NCI-H1417 (cell line): ENCODE measurements at regions not wholly inside any gene's neighbourhood (a gene's known extent, or its start where the extent isn't known, plus 50 kb on each side); places are given as distances from the start of the nearest gene placed in this dataset.
"Not testable (repeated sequence)": the region's sequence is repeated elsewhere in the genome, so short reads cannot be mapped to it uniquely, and the experiment has no call there.

Source experiments
- DNase-seq, 3 experiments: peaks; one replicate each; lab custom pipeline; 2025; lab: John Stamatoyannopoulos, UW

DNA sequence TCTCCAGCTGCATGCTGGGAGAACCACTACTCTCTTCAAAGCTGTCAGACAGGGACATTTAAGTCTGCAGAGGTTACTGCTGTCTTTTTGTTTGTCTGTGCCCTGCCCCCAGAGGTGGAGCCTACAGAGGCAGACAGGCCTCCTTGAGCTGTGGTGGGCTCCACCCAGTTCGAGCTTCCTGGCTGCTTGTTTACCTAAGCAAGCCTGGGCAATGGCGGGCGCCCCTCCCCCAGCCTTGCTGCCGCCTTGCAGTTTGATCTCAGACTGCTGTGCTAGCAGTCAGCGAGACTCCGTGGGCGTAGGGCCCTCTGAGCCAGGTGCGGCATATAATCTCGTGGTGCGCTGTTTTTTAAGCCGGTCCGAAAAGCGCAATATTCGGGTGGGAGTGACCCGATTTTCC lies 215.0 kb downstream of the STIM2 start:
- DNase-seq: not testable (repeated sequence)

DNA sequence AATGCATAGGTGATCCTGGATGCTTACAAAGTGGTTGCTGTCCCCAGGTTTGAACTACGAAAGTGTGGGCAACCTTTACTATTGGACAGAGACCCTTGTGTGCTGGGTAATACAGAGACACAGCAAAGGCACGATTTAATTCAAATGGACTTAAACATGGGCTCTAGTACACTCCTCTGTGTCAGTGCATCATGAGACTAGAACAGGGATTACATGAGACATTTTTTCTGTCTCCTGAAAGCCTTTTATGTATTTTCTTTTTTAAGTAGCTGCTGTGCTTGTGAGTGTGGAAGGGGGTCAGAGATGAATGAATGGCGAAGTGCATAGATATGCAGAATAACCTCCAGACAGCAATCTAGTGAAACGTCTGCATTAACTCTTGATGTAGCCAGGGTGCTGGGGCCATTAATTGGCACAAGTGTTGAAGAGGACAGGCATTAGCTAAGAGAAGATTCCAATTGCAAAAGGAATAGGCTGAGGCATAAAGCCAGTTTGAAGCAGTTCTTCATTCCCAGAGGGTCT lies 218.4 kb downstream of the STIM2 start:
- no peak for DNase-seq

DNA sequence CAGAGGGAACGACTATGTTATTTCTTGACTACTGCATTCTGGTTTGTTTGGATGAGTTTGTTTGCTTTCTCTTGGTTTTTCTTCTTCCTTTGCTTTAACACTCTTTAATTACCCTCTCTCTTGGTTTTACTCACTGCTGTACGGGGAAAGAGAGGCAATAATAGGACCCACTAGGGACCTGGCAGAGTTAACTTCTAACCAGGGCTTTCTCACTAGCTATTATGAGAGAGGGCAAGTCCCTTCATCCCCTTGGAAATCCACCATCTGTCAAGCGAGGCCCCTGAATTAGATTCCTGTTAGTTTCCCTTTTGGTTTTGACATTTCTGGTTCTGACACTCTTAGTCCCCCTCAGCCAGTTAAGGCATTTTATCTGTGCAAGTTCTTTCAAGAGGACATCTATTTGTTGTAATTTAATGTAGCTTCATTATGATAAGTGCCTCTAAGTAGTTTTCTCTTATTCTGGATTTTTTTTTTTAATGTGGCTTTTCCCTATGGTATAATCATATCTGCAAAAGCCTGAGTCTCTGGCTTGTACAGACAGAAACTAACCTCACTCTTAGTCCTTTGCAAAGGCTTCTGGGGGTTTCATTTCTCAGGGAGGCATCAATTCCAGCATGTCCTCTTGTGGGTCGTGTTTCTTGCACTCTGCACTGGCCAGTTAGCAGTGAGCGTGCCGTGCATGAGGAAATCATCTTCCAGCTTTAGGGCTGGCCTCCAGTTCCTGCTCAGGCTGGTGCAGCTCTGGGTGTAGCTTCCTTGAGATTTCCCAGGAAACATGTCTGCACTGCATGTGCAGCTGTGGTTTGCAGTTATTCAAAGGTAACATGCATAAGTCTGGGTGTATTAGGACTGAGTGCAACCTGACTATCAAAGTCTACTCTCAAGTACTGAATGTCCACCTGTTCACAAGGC lies 221.3 kb downstream of the STIM2 start:
- DNase-seq: no peak

DNA sequence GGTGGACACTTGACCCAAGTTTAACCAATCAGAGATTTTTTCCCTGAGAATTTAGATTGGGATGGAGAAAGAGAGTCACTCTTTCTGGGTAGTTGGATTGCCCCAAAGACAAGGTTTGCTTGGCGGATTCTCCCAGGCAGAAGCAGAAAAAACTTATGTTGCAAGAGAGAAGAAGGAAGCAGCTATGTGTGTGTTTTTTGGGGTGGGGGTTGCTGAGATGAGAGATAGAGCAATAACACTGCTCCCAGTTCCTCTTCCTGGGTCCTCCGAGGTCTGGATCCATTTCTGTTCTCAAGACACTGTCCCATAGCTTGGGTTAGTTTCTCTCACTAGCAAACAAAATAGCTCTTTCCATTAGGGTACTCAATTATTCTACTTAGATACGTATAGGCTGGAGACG lies 222.1 kb downstream of the STIM2 start:
- DNase-seq: no peak

DNA sequence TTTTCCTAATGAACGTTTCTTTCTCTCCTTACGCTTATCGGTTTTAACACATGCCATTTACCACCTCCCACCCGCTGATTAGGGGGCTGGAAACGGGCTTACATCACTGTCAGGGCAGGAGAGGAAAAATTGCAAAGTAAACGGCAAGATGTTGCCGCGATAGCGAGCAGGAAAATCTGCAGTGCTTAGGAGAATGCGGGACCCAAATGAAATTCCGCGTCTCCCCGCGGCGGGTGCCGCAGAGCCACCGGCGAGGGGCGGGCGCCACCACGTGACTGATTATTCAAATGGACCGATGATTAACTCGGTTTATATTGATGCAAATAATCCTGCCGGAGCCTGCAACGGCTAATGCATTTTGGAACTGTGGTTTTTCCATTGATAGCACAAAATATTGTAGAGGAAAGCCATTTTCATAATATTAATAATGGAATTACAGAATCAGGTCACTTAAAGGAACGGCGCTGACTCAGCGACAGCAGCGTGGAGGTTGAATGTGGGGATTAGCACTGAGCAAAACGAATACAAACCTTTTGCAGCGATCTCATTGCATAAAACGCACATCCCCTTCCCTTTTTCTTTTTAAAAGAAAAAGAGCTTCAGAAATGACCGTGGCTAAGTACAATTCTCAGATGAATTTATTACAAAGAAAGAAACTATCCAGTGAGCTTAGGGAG lies 224.2 kb downstream of the STIM2 start:
- DNase-seq: peak in 2 of 3 experiments; percentile 69 to 78

DNA sequence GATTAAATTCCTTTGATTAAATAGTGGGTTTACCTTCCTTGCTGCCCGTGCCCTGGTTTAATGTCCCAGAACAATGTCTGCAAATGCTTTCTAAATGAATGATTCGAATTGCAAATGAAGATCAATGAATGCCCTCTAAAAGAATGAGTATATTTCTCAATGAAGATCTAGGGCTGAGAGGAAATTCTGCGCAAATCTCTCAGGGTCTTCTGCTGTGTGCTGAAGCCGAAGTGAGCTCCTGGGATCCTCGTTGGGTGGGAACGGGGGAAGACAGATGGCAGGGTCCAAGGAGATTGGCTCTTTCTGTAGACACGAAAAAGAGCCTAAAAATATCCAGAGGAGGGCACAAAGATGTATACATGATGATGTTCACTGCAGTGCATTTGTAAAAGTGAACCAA lies 224.8 kb downstream of the STIM2 start:
- DNase-seq: no peak

DNA sequence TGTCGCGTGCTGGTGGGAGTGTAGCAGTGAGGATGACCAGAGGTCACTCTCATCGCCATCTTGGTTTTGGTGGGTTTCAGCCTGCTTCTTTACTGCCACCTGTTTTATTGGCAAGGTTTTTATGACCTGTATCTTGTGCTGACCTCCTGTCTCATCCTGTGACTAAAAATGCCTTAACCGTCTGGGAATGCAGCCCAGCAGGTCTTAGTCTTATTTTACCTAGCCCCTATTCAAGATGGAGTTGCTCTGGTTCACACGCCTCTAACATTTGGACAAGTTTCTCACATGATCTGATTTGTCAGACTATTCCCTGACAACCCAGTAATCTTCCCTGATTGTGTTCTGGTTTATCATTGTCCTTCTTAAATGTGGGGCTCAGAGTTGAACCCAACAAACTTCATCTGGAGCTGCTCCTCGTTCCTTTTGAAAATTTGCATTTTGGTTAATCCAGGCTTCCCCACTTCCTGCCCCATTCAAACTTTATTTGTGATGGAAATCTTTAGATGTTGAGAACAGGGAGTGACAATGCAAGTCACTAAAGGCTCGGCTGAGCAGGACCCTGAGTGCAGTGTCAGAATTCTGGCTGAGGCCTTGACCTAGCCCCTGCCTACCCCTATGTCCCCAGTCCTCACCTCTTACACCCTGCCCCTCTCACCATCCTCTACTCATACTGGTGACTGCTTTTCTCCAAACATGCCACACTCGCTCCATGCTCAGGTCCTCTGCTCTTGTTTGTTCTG lies 226.8 kb downstream of the STIM2 start:
- DNase-seq: no peak

DNA sequence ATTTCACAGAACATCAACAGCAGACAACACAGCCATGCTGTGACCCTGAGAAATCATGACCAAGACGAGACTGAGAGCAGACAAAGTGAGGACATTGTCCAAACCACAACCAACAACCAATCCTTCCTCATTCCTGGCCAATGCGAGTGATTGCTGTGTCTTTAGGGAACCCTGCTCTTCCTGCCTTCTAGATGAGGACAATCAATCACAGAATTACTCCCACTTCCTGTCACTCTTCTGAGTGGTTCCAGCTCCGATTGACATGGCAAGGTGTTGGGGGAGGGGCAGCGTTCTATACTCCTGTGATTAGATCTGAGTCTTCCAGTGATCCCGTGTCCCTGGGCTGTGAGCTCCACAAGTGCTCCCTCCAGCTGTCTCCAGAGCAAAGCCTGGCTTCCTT lies 227.8 kb downstream of the STIM2 start:
- DNase-seq: peak in 1 of 3 experiments; percentile 12

DNA sequence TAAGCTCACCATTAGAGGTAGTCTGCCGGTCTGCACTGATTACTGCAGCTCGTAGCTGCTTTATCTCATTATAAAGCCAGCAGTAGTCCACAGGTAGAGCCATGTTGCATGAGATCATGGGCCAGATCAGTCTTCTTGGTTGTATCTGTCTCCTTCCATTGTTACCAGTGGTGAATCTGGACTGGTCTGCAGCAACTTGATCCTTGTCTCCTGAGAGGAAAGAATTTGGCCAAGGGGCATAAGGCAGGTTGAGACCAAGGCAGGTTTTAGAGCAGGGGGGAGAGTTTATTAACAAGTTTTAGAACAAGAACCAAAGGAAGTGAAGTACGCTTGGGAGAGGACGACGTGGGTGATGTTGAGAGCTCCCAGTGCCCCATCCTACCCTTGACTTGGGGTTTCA lies 228.5 kb downstream of the STIM2 start:
- DNase-seq: no peak

DNA sequence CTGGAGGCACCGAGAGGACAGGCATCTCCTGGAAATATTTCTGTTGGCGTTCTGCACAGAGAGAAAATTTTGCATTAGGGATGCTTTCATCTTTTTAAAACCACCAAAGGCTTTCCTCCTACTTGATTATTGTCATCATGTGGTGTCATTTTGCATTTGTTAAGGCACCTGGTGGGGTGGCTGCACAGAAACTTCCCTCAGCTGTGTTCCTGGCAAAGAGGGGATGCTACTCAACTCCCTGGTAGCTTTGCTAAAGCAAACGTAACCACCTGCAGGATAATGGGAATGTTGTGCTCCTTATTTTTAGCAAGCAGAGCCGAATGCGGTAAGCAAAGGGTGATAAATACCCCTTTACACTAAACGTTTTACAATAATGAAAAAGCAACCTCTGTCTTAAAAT lies 229.8 kb downstream of the STIM2 start:
- DNase-seq: peak in 2 of 3 experiments; percentile 21 to 59

DNA sequence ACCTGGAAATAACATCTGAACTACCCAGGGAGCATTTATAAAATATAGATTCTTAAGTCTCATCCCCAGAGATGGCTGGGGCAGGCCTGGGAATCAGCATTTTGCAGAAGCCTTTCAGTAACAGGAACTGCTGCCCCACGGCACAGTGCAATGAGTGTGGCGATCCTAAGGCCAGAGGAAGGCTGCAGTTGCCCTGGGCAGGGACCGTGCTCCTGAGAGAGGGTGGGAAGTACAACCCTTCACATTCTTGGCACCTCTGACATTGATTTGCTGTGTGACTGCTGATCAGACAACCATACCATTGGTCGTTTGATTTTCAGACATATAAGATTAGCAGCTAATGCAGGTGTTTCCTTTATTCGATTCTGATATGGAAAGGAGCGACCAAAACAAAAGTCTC lies 233.6 kb downstream of the STIM2 start:
- DNase-seq: no peak

DNA sequence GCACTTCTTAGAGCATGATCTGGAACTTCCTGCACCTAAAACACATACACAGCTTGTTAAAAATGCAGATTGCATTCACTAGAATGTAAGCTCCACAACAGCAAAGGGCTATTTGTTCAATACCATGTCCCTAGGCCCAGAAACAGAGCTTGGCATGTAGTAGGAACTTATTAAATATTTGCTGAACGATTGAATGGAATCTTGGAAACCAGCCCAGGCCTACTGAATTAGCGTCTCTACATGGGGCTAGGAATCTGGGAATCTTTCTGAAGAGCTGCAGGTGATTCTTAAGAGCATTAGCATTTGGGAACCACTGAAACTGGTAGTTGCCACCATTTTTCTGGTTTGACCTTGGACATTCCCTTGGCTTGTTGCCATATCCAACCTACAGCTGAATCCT lies 234.1 kb downstream of the STIM2 start:
- no peak for DNase-seq

DNA sequence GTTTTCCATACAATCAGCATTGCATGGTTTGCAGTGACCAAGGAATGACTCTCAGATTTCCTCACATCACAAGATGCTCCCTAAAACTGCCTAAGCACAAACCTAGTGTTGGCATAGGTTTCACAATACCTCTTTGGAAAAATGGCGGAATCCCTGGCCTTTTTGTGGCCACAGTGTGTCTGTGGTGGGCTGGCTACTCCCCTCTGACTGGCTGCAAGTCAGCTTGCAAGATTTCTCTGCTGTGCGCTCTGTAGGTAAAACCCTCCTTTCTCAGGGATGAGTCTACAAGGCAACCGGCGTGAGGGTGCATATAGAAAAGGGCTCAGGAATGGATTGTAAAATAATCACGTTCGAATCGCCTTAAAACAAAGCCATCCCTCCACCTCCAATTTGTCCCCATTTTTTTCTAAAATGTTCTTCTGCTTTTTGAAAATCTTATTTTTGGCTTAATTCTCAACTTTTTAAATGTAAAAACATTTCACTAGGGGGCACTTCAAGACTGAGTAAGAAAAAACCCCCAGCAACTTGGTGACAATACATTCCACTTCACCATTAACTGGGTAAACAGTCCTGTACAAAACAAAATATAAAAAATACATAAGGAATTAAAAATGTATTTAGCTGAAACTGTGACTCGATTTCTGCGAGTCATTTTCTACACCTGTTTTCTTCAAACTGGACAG lies 235.6 kb downstream of the STIM2 start:
- no peak for DNase-seq

DNA sequence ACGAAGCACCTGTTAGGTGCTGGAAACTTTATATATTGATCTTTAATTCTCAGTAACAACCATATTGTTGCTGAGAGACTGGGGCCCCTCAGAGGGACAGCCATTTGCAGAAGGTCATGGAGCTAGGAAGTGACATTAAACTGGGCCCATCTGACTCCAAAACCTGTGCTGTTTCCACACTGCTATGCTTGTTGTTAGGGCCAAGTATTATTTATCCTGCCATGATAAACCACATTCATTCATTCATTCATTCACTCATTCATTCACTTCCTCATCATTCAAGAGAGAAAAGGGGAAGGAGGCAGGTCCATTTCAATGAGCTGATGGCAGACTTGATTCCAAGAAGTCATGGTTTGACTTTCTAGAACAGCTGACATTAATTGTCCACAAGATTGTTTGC lies 237.4 kb downstream of the STIM2 start:
- no peak for DNase-seq

DNA sequence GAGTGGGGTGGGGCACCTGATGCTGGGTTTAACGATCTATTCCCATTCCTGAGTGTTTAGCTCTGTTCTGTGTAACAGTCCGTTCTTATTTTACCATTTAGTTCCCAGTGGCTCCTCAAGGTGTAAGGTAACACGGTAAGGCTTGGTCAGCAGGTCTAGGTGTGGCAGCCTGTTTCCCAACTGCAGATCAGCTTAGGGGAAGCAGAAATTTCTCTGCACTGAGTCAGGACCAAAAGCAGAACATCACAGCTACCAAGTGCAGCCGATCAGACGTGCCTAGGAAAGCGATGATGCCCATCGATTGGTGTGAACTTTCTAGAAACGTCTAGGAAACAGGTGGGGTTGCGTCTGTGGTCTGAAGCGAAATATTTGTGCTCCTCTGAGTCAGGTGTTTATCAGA lies 240.1 kb downstream of the STIM2 start:
- no peak for DNase-seq

DNA sequence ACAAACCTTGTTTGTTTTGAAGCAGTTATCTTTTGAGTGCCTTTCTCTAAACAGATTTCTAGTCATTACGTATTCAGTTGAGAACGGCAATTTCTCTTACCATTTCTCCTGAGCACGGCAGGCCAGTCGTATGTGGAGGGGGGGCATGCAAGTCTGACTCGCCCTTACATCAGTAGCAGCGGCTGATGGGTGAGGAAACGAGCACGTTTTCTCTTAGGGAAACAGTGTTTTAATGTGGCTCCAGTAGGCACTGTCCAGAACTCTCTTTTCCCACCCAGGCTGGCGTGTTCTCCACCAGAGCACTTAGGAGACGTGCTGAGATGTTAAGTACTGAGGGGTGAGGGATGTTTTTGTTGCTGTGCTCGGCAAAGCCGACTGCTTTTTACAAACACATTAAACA lies 240.5 kb downstream of the STIM2 start:
- DNase-seq: no peak

DNA sequence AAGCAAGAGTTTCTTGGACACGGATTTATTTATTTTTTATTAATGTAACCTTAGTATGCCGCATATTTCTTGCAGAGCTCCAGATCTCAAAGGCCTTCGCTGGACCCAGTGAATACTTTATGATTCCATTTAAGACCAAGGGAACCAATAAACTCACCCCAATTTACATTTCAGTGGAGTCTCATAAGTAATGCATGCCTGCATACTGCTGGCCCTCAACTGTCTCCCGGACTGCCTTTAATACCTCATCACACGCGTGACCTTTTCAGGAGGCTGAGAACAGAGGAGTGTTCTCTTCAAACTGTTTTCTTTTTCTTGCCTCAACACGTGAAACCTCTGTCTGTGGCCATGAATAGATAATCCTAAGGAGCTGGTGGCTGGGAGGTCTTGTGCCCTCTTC lies 240.9 kb downstream of the STIM2 start:
- DNase-seq: no peak

DNA sequence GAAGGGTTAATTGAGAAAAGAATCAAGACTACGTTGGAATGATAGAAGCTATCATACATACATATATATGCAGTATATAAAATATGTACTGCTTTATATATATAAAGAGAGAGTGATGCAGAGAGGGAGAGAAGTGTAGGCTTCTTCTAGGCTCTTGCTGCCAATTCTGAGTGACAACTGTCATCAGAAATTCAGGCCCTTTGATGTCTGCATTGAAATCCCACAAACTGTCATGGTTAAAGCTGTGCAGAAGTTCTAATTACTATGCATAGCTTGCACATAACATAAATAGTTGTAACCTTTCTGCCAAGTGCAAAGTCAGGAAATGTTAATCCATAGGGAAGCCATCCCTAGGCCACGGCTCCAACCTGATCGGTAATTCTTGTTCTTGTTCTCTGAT lies 251.0 kb downstream of the STIM2 start:
- DNase-seq: no peak

DNA sequence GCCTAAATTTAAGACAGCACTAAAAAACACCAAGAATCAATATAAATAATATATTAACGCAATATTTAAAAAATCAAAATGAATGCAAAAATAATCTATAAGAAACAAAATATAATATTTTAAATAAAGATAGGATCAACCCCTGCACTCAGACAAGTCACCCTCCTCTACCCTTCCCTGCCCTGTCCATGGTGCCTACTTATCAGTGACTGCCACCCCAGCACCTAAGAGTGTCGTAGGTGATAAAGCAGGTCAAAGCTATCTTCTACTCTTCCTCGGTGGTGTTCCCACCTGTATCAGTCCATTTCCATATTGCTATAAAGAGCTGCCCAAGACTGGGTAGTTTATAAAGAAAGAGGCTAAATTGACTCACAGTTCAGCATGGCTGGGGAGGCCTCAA lies 251.9 kb downstream of the STIM2 start:
- DNase-seq: no peak

DNA sequence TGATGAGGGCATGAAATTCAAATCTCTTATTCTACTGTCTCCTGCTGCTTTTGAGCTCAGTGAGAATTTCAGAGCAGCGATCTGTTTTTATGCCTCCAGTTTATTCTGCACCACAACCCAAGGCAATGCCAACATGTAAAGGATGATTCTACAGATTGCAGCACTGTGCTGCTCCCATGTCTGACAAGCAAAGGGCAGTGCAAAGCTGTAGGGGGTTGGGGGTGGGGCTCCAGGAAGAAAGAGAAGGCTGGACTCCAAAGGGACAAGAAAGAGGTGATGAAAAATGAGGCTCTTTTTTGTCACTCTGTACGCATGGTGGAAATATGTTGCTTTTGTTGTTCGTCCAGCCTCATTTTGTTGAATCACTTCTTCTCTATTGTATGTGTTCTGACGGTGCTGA lies 254.6 kb downstream of the STIM2 start:
- DNase-seq: no peak

DNA sequence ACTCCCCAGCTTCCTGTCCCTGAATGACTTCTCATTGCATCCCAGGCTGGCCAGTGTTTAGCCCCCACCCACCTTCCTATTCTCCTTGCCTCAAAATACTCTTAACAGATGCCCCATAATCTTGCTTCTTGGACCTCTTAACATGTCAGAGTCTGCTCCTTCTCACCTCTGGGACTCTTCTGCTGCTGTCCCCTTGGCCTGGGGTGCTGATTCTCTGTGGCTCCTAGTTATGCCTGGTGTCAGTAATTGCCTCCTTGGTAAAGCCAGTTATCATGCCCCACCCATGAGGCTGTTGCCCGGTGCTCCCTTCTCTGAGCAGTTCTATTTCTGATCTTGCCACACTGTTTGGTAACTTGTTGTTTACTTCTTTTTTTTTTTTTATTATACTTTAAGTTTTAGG lies 256.8 kb downstream of the STIM2 start:
- no peak for DNase-seq

DNA sequence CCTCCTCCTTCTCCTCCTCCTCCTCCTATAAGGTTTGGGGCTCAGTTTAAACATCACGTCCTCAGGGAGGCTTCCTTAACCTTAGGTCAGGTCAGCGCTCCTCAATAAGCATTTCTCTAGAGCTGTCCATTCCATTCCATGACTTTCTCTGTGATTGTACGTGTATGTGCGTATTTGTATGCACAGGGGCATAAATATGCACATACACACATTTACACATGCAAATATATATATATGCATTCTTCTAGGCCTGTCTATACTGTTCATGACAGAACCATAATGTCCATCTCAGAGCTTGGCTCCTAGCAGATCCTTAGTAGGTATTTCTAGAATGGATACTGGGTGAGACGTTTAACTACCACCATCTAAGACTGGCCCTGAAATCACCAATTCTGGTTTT lies 258.6 kb downstream of the STIM2 start:
- no peak for DNase-seq
